Stimulated activated CD8-positive, alpha-beta memory T cell treated with anti-CD3 and anti-CD28 coated beads, Interleukin-12 subunit alpha, Interleukin-12 subunit beta, amount 100 ng/mL, for 1 hour (primary cell): ENCODE measurements at regions not wholly inside any gene's neighbourhood (a gene's known extent, or its start where the extent isn't known, plus 50 kb on each side); places are given as distances from the start of the nearest gene placed in this dataset.

Source experiments
- DNase-seq: peaks from one replicate; pipeline ENCODE4 v3.0.0-alpha.2; 2020; ENCODE audit warnings: low read depth

DNA sequence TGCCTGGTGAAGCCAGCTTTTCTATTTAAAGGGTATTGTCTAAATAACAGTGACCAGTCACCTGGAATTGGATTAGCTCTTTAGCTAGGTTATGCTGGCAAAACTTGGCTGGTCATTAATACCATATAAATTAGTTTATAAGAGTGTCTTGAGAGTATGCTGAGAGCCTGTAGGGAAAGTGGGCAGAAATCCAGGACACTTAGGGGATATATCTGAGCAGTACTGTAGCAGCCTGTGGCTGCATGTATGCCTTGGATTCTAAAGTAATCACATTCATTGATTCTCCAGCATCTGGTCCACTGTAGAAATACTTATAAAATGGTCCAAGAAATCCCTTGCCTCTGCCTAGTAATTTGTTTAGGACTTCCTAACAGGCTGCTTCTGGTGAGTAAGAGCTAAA is 288.9 kb upstream of the DMAC1 start:
- DNase-seq: no peak

DNA sequence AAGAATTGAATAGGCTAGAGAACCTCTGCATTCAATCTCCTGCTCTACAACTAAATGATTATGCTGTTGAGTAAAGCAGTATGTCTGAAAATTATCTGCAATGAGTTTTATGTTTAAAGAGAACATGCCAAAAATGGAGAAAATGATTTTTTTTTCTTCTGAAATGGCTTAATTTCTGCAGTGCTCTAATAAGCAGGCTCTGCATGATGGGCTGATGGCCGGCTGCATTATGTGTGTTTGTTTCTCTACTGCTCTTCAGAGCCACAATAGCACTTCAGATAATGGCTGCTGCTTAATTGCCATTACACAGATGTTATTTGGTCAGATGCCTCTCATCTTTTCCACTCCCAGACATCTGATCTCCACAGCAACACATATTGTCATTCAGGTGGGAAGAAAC is 286.4 kb upstream of the DMAC1 start:
- DNase-seq: no peak

DNA sequence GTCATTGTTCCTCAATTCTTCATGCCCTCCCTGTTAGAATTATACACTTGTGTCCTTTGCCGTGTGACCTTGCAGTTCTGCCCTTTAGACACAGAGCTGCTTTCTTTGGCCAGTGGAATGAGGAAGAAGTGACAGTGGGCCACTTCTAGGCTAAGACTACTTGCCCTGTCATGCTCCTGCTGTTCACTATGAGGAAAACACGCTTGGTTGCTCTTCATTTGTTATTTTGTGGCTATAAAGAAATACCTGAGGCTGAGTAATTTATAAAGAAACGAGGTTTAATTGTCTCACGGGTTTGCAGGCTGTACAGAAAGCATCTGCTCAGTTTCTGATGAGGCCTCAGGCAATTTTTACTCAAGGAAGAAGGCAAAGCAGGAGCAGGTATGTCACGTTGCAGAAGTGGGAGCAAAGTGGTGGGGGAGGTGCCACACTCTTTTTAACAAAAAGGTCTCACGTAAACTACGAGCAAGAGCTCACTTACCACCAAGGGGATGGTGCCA is 279.1 kb upstream of the DMAC1 start:
- DNase-seq: no peak

DNA sequence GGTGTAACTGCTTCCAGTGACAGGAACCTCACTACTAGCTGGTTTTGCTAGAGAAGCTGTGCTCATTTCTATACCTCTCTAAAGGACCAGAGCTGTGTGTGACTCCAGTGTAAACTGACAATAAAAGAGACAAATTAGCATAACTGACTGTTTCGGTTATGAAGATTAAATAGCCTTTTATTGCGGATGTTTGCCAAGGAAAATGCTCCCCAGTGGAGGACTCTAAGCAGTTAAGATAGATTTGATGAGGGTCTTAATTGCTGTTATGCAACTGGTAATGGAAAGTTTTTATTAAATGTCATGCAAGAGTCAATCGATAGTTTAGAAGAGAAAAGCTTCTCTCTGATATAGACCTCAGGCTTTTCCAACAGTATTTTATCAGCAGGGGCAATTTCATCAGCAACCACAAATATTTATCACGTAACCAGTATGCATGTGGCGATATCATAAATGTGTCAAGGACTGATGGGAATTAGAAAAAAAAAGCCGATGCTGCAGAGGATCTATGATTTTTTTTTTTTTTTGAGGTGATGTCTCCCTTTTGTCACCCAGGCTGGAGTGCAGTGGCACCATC is 275.2 kb upstream of the DMAC1 start:
- DNase-seq: no peak

- DNase-seq: no peak
These were observed 271.8 kb upstream of the DMAC1 start for GRCh38 chr9:8071445-8071798.

DNA sequence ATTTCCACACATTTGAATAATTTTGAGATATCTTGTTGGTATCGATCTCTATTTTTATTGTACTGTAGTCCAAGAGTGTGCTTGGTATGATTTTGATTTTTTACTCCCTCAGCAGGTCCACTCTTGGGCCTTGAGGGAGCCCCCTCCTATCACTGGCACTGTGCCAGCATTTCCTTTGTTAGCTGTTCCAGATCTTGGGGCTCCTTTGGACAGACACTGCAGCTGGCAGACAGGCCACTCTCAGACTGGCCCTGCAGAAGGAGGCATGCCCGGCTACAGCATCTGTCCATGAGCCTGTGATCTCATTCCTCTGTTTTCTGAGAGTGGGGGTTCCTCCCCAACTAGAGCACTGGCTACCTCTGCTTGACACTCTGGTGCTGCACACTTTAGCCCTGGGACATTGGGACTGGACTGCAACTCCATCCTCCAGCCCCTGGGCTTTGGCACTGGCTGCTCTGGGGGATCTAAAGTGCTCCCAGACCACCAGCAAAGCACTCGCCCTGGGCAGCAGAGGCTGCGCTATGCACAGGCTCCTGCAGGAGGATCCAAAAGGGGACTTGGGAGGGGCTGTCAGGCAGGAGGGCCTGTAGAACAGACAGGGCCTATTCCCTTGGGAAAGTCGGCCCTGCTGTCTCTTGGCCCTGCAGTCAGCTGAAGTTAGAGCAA is 271.3 kb upstream of the DMAC1 start:
- DNase-seq: no peak

DNA sequence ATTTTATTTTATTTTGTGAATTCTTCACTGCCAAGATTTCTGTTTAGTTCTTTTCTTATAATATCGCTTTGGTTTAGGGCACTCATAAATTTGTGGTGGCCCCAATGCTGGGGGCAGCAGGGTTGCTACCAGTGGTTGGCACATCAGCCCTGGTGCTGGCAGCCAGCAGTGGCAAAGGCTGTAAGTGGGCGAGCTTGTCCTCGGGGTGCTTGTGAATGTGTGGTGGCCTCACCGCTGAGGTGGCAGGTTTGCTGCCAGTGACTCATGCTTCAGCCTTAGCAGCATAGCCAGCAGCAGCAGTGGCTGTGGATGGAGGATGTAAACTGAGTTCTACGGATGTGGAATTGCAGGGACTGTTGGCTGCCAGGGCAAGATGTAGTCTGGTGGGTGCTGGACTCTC is 262.9 kb upstream of the DMAC1 start:
- no peak for DNase-seq

GRCh38 chr9:8053501-8053900 is 253.9 kb upstream of the DMAC1 start:
- DNase-seq: no peak

DNA sequence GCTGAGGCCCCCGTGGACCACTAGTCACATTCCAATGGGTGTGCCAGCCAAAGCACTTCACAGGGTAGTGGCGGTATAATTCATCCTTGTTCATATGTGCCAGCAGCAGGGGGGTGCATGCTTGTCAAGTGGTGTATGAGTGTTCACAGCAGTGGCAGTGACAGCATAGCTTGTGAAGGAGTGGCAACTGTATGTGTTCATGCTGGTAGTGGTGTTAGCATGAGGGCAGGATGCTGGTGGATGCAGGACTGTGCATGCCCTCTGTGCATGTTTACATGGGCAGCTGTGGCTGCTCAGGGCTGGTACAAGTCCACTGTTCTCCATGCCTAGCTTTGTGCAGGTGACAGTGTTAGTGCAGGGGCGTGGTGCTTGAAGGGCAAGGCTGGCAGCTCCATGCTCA is 253.4 kb upstream of the DMAC1 start:
- DNase-seq: no peak

GRCh38 chr9:8037745-8038144 is 238.2 kb upstream of the DMAC1 start:
- DNase-seq: no peak

DNA sequence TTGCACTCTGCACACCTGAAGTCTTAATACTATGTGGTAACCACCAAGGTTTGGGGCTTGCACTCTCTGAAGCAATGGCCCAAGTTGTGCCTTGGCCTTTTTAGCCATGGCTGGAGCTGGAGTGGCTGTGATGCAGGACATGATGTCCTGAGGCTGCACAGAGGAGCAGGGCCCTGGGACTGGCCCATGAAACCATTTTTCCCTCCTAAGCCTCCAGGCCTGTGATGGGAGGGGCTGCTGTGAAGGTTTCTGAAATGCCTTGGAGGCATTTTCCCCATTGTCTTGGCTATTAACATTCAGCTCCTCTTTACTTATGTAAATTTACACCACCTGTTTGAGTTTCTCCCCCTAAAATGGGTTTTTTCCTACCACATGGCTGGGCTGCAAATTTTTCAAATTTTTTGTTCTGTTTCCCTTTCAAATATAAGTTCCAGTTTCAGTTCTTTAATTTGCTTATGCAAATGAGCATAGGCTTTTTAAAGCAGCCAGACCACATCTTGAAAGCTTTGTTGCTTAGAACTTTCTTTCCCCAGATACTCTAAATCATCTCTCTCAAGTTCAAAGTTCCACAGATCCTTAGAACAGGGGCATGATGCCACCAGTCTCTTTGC is 237.4 kb upstream of the DMAC1 start:
- no peak for DNase-seq

- DNase-seq: no peak
These were observed 234.2 kb upstream of the DMAC1 start for GRCh38 chr9:8033794-8034193.

DNA sequence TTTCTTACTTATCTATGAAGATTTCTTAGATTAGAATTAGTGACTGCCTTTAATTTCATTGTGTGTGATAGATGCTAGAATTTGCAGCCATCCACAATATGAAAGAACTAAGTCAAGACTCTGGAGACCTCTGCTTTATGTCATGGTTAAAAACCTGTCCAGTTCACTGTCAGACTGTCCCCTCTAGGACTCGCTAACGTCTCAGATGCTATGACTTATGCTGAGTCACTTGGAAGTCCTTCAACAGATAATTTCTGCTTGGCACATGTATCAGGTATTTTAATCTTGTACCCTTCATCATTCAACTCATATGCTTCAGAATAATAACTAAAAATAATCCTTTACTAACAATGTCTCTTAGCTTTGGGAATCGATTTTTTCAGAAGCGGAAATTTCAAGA is 230.5 kb upstream of the DMAC1 start:
- no peak for DNase-seq

DNA sequence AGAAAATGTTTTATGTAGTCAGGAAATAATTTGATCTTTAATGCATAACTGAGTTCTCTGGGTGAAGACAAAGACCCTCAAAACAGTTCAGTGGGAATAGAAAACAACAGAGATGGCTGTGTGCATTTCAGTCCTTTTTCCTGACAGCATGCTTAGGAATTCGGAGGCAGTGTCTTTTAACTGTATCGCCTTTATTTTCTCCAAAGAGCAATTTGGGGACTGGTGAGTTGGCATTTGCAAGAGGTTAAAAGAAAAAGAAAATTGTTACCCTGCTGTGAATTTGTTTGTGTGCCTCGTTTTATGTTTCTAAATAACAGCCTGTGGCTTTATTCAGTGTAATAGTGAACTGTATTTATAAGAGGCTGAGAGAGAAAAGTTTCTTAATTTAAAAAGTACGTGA is 227.8 kb upstream of the DMAC1 start:
- DNase-seq: no peak

GRCh38 chr9:8025551-8025950 is 226.0 kb upstream of the DMAC1 start:
- DNase-seq: no peak

DNA sequence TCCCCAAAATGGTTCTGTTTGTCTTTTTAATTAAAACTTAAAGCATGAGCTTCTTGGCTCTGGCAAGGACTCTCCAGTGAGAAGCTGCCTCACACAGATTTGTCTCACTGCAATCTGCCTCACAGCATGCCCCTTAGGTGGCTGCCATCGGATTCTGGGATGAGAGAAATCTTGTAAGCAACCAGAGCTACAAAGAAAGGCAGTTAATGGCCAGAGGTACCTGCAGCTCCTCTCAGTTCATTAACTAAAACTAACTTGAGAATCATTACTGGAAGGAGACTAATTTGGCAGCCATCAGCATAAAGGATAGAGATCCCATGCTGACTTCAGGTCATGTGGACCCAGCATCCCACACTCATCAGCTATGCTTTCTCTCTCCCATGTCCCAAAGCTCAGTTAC is 220.6 kb upstream of the DMAC1 start:
- no peak for DNase-seq

GRCh38 chr9:8019636-8020035 is 220.1 kb upstream of the DMAC1 start:
- DNase-seq: no peak

DNA sequence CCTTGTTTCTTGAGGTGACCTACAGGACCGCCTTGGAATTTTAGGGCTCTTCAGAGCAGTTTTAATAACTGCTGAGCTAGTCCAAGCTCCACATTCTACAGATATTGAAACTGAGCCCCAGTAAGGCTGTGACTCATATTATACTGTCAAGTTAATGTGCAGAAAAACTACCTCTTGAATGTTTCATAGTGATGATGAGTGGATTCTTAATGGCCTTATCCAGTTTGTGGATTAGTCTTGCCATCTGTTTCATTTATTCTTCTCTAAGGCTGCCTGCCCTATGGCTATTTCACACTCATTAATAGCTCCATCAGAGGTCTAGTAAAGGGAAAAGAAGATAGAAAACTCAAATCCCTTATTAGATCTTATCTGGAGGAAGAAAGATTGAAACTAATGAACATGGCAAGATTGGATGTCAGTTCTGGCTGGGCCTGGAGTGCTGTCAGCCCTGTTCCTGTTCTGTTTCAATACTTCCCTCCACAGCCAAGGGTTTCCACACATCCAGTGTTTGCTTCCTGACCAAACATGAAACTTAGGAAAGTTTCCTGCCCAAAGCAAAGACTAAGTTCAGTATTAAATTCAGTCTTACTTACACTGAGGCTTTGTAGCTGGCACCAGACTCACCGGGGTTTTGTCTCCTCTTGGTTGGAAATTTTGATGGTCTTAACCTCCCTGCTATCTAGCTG is 215.6 kb upstream of the DMAC1 start:
- no peak for DNase-seq

DNA sequence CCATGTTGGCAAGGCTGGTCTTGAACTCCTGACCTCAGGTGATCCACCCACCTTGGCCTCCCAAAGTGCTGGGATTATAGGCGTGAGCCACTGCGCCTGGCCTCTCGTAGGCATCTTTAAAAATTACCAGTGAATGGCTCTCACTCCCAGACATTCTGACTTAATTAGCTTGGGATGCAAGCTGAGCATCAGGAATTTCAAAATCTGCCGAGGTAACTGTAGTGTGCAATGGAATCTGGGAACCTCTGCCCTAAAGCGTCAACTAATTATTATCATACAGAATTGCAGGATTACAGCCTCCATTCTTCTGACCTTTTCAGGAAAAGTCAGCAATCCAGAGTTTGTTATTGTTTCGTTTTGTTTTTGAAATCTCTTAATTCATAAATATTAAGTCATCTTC is 213.4 kb upstream of the DMAC1 start:
- no peak for DNase-seq

- no peak for DNase-seq
These were observed 212.4 kb upstream of the DMAC1 start for GRCh38 chr9:8011974-8012373.

GRCh38 chr9:7996558-7996957 is 197.0 kb upstream of the DMAC1 start:
- no peak for DNase-seq

DNA sequence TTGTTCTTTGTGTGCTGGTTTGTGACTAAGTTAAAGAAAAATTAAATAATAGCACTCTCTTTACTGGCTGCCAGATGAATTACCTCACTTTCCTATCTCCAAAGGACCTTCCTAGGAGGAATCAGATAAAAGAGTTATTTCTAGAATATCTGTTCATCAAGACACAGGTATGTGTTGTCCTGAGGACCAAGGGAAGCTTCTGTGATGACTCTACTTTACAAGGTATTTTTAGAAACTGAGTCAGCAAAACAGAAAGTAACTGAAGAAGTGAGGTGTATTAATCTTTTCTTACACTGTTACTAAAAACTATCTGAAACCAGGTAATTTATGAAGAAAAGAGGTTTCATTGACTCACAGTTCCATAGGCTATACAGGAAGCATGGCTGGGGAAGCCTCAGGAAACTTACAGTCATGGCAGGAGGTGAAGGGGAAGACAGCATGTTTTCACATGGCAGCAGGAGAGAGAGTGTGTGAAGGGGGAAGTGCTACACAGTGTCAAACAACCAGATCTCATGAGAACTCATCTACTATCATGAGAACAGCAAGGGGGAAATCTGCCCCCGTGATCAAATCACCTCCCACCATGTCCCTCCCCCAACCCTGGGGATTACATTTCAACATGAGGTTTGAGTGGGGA is 189.2 kb upstream of the DMAC1 start:
- no peak for DNase-seq

DNA sequence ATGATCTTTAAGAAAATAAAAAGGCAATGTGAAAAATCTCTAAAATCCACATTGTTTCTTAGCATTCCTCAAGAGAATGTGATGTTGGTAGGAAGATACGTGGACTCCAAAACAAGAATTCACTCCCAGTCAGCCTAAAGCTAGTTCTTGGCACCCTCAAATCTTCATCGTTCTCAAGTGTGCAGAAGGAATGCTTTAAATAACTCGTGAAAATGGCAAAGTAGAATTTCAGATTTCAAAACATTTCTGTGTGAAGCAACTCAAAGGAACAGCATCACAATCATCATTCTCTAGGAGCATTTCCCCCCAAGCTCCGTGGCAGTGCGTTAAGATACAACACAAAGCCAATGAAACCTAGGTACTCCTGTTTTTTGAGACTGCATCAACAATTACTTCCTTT is 185.1 kb upstream of the DMAC1 start:
- no peak for DNase-seq
